GM18861 (cell line): ENCODE measurements at regions not wholly inside any gene's neighbourhood (a gene's known extent, or its start where the extent isn't known, plus 50 kb on each side); places are given as distances from the start of the nearest gene placed in this dataset.
"Not testable (repeated sequence)": the region's sequence is repeated elsewhere in the genome, so short reads cannot be mapped to it uniquely, and the experiment has no call there.

Experiments
- ATAC-seq: cut with Tn5 transposase; IDR thresholded peaks from one replicate; pipeline ENCODE4 v1.9.1; 2021; ENCODE audit not compliant: unreplicated experiment

DNA sequence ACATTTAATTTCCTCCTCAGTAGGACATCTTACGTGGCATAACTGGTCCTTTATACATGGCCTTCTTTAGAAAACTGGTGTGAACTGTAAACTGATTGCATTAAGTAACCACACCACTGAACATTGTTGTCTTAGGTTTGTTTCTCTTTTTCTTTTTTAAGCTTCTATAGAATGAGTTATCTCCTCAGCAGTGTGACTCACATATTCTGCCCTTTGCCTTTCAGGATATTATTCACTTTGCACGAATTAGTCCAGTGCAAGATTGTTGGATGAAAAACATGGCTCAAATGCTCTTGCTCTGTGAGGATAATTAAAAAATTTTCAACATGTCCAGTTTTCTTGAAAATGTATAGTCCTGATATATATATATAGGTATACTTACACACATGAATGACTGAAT is 147.6 kb downstream of the KBTBD8 start:
- ATAC-seq = no peak

DNA sequence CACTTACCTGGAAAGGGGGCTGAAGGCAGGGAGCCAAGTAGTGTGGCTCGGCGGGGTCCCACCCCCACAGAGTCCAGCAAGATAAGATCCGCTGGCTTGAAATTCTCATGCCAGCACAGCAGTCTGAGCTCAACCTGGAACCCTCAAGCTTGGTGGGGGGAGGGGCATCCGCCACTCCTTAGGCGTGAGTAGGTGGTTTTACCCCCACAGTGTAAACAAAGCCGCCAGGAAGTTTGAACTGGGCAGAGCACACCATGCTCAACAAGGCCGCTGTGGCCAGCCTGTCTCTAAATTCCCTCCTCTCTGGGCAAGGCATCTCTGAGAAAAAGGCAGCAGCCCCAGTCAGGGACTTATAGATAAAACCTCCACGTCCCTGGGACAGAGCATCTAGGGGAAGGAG is 156.3 kb downstream of the KBTBD8 start:
- ATAC-seq = no peak

DNA sequence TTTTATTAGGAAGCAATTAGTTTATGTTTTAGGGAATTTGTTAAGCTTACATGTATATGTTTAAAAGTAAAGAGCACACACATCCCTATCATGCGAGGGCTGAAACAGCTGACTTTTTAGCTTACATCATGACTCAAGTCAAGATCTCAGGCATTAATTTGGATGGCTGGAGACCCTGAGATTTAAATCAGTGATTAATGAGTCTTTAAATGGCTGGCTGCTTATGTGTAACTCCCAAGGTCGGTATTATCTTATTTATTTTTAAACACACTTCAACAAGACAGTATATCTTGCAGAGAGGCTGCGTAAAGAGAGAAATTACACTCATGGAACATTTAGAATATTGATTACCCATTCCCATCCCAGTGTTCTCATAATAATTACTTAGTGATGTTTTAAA is 169.4 kb downstream of the KBTBD8 start:
- ATAC-seq = no peak

DNA sequence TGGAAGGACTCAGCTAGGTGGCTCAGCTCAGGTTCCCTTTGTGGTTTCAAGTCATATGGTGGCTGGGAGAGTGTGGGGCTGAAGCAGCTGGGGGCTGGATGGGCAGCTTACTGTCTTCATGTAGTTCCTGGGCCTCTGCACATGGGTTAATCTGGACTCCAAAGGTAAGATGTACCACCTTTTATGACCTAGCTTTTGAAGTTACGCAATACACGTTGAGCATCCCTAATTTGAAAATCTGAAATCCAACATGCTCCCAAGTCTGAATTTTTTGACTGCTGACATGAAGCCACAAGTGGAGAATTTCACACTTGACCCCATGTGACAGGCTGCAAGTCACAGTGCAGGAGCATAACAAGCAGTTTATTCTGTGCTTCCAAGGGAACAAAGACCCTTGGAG is 173.7 kb downstream of the KBTBD8 start:
- ATAC-seq = no peak

DNA sequence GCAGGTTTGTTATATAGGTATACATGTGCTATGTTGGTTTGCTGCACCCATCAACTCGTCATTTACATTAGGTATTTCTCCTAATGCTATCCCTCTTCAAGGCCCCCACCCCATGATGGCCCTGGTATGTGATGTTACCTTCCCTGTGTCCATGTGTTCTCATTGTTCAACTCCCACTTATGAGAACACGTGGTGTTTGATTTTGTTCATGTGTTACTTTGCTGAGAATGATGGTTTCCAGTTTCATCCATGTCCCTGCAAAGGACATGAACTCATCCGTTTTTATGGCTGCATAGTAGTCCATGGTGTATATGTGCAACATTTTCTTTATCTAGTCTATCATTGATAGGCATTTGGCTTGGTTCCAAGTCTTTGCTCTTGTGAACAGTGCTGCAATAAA is 175.0 kb downstream of the KBTBD8 start:
- not testable (repeated sequence) for ATAC-seq

DNA sequence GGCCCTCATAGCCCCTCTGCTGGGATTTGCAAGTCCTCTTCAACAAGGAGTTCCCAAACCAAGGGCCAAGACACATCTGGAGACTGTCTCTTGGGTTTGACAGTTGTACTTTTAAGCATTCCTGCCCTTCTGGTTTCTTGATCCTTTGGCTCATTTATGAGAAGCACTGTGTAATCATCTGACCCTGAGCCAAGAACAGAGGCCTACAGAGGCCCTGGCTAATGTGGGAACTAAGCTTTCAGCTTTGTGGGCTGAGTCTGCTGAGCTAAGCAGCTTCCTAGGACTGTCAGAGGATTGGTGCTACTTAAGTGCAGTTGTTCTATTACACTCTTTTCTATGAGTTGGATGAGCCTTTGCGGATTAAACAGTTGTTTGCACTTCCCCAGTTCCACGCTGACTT is 178.3 kb downstream of the KBTBD8 start:
- no peak for ATAC-seq

DNA sequence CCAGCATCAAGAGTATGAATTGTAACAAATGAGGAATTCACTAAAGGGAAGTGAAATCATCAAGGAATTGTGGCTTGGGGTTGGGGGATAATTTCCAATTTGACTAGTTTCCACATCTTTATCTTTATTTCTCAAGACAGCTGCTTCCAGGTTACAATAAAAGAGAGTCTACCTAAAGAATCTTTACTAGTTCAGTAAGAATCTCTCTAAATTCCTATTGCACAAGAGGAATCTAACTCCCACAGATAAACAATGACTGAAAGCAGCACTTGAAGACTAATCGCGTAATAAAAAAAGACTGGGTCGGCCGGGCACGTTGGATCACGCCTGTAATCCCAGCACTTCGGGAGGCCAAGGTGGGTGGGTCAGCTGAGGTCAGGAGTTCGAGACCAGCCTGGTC is 194.4 kb downstream of the KBTBD8 start:
- ATAC-seq = no peak

DNA sequence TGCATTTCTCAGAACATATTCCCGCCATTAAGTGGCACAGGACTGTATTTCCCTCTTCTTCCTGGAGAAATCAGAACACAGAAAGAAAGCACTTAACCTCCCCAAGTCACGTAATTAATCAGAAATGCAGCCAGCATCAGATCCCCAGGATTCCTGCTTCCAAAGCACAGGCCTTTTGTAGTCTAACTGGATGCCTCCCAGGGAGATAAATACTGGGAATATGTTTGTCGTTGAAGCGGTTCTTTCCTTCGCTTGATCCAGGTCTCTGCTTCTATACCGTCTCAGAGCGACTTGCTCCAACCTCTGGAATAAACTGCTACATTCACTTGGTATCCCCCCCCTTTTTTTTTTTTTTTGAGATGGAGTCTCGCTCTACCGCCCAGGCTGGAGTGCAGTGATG is 198.6 kb downstream of the KBTBD8 start:
- ATAC-seq = no peak

DNA sequence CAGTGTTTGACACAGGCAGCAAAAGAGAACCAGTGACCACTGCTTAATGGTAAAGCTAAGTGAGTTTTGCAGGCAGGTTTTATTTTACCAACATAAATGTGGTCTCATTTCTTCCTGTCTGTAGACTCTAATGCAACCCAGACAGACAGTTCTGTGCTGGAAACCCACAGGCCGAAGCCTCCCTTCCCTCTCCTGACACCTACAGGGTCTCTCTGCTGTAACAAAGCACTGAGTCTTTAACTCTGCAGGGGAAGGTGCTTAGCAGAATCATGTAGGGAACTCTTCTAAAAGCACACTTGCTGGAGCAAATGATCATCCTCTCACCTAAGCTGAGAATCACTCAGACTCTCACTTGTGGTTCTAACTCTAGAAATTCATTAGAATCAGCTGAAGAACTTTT is 200.3 kb downstream of the KBTBD8 start:
- ATAC-seq = no peak

DNA sequence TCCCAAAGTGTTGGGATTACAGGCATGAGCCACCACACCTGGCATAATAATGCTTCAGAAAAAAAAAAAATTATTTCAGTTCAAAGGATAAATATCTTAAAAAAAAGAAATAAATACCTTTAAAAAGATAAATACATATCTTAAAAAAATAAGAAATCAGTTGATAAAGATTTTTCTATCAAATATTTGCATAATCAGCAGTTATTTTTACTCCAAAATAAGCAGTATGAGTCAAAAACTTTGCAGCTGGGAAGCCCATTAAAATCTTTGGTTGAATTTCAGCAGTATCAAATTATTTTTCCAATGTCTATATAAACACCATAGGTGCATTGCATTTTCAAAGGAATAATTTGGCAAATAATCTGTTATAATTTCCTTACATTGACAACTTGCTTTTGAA is 202.5 kb downstream of the KBTBD8 start:
- ATAC-seq = no peak

DNA sequence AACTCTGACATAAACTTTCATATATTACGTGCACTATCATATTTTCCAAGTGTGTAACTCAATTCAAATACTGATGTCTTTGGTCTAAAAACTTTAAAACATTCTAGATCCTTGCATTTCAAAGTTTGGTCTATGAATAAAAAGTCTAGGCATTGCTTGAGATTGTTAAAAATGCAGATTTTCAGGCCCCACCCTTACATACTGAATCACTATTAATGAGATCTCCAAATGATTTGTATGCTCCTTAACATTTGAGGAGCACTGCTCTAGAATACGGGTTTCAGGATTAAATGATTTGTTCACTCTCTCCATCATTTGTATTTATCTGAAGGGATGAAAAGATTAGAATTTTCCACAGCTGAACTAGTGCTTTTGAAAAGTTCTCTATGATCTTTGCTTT is 202.9 kb downstream of the KBTBD8 start:
- ATAC-seq = no peak

DNA sequence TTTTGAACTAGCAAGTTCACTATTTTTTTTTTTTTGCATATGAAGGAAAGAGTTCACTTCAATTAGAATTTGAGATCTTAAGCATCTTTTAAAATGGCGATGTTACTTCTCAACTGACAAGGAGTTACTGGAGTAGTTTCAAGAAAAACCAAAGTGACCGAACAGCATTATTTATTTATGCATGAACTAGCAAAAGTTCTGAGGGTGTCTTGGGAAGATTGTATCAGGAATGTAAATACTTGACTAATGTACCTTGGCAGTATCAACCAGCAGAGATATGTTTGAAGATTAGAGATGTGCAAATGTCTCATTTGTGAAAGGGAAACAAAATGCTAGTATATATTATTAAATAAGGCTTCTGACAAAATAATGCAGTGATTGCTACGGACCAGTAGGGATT is 203.9 kb downstream of the KBTBD8 start:
- no peak for ATAC-seq

DNA sequence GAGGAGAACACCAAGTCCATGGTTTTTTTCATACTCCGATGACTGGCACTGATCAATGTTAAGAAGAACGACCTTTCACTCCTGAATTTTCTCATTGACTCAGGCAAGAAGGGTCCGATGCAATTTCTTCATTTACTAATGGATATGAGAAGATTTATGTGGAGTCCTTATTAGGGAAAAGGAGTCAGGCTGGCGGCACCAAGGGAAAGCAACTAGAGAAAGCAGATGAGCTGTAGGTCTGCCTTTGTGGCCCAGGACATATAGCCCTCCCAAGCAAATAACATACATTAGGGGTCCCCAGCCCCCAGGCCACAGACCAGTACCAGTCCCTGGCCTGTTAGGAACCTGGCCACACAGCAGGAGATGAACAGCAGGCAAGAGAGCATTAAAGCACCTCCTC is 206.8 kb downstream of the KBTBD8 start:
- ATAC-seq = no peak

DNA sequence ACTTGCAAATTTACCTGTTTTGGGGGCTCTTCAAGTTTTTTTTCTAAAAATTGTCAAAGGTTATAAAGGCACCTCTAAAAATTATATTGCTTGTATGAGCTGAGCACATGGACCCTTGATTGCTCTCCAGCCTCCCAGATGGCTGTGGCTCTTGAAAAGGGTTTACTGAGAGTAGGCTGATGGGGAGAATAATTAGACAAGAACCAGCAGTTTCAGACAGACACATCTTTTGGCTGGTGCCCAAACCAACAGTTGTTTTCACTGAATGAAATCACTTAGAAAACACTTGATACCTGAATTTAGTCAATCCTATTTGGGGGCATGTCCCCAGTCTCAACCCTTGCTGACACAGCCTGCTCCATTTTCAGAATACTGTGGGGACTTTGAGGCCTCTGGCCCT is 217.6 kb downstream of the KBTBD8 start:
- no peak for ATAC-seq

DNA sequence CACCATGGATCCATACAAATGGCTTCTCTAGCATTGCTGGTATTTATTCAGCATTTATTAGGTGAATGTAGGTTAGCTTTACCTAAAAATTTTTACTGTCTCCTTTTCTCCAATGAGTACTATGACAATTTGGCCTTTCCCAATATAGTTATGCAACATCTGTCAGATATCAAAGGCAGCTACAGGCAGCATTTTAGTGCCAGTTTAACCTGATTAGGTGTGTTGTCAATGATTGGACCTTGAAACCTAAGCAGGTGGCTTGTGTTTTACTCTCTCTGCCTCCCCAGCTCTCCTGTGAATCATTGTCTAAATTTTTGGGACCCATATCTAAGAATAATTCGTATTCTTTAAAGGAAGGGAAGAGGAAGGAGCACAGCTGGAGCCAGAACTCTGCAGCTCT is 228.9 kb downstream of the KBTBD8 start:
- ATAC-seq = no peak

DNA sequence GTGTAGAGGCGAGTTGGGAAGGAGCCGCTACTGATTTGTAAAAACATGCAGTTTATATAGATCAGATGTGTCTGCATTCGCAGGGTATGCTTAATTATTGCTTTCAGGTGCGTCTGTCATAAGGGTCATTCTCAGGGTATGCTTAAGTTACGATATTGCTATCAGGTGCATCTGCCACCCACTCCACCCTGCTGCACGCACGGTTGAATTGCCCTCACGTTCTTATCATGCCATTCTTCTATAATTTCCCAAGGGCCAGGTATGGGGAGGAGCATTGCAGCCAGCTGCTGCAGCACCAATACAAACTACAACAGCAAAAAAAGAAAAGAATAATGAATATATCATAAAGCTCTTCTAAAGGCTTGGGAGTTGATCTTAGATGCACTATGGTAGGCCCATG is 230.0 kb downstream of the KBTBD8 start:
- ATAC-seq = no peak

DNA sequence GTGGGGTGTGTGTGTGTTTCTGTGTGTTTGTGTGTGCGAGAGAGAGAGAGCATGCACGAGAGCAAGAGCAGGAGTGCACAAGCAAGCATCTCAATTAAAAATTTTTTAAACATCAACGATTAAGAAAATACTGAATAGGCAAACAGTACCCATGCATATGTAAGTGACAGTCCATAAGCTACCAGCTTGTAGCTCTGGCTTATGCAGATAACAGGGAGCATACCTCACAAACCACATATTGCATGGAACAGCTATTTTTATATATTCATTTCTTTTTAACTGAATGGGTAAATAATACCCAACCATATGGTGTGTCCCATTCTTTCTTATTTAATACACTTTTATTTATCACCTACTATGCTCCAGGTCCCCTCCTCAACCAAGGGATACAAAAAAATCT is 234.5 kb downstream of the KBTBD8 start:
- no peak for ATAC-seq

DNA sequence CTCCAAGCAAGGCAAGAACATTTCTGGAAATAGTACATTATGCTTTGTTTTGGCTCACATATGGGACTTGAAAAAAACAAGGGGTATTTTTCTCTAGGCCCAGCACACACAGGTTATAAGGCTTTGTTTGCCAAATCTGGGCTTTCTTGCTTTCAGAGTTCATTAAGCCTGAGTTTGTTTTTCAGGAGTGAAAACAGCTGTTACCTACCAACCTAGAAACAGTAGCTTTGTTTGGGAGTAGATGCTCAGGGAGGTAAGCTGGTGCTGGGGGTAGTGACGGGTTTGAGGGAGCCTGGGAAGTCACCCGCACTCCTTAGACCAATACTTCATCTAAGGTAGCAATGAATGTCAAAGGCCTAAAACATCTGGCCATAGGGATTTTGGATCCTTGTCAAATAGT is 241.2 kb downstream of the KBTBD8 start:
- no peak for ATAC-seq

DNA sequence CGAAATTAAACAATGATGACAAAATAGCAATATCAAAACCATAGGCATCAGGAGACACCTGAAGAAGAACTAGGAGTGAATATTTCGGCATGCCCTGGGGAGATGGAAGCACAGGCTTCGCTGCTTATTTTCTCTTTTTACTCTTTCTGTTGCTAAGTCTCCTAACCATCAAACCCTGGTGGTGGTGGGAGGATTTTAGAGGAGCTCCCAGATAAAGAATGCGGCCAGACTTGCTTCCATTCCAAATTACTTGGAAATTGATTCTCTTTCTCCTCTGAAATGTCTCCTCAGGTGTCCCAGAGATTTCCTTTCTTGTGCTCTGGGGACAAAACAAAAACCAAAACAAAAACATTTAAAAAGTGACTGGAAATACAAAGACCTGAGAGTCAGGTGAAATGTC is 243.0 kb downstream of the KBTBD8 start:
- ATAC-seq = no peak

DNA sequence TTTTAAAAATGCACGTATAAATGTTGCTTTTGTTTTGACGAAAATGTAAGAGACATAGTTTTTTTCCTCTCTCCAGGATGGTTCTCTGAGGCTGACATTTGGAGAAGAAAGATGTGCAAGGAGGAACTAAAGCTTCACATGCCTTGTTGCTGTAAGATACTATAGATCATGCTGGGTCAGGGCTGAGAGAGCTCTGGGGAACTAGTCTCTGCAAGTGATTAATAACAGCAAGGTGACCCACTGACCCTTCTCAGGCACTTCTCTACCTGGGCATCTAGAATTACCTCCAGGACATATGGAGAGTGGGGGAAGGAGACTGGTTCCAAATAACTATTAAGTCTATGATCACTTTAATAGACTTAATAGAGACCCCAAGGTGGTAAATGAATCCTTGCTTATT is 246.0 kb downstream of the KBTBD8 start:
- ATAC-seq = no peak

DNA sequence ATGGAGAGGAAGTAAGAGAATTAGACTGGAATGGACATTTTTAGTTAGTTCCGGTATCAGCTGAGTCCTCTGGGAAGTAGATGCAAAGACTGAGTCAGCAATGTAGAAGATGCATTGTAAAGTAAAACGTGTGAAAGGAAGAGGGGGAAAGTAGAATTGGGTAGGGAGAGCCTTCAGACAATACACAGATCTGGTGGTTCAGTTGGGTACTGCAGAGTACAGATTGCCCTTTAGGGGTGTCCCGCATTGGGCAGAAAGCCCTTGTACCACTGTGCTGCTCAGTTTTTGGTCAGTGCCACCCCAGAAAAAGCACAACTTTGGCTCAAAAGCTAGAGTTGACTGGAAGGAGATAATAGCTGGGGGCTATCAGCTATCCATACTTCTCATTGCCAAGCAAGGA is 247.4 kb downstream of the KBTBD8 start:
- ATAC-seq = no peak

DNA sequence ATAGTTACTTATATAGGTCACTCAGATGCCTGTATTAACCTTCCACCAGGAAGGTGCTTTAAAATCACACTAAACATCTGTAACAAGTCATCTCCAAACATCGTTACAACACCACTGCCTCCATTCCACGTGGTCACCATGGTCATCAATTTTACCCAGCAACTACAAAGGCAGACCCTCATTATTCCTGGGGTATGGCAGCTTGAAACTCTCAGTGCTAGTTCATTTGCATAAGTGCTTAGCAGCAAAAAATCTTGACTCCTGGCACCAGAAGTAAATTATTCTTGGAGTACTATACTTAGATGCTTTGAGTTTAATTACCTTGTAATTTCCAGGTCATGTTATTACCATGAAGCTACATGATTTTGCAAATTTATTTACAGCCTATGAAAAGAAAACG is 250.6 kb downstream of the KBTBD8 start:
- no peak for ATAC-seq

DNA sequence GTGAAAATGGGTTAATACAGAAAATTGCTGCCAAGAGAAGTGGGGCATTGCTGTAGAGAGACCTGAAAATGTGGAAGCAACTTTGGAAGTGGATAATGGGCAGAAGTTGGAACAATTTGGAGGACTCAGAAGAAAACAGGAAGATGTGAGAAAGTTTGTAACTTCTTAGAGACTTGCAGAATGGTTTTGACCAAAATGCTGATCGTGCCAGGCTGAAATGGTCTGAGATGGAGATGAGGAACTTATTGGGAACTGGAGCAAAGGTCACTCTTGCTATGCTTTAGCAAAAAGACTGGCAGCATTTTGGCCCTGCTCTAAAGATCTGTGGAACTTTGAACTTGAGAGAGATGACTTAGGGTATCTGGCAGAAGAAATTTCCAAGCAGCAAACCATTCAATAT is 254.8 kb downstream of the KBTBD8 start:
- not testable (repeated sequence) for ATAC-seq

DNA sequence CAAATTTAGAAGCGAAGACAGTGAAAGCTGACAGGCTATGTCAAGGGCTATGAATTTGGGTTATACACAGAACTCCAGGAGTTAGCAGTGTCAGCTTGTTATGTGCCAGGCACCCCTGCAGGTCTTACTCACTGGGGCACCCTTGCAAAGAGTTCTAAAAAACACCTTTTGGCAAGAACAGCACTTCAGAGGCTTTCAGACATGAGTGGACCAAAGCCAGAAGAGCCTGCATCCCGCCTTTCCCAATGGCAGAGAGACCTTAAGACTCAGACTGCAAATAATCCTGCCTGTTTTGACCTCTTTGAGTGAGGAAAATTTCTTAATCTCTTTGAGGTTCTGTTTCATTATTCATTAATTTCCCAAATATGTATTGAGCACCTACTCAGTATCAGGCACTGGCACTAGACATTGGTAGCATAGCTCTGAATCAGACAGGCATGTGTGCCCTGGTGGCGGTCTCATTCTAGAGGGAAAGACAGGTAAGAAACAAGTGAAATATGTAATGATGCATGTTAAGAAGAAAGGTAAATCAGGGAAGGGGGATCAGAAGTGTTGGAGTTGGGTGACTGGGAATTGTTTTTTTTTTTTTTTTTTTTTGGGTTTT is 280.0 kb downstream of the KBTBD8 start:
- no peak for ATAC-seq
